Endothelial cell (in vitro differentiated cells): ENCODE measurements at regions not wholly inside any gene's neighbourhood (a gene's known extent, or its start where the extent isn't known, plus 50 kb on each side); places are given as distances from the start of the nearest gene placed in this dataset.
"Not testable (repeated sequence)": the region's sequence is repeated elsewhere in the genome, so short reads cannot be mapped to it uniquely, and the experiment has no call there.

Experiments used
- DNase-seq: peaks from one replicate; pipeline ENCODE4 v3.0.0; 2021; ENCODE audit warnings: low spot score
- H3K27ac Mint-ChIP-seq: one replicate; pipeline ENCODE4 v1.8.0; 2021; ENCODE audit warnings: mixed read lengths, inconsistent platforms; ENCODE audit not compliant: unreplicated experiment
- H3K27me3 Mint-ChIP-seq: one replicate; pipeline ENCODE4 v1.8.0; 2021; ENCODE audit warnings: mild to moderate bottlenecking, moderate library complexity, mixed read lengths, inconsistent platforms; ENCODE audit not compliant: unreplicated experiment
- H3K36me3 Mint-ChIP-seq: one replicate; pipeline ENCODE4 v1.8.0; 2021; ENCODE audit warnings: mild to moderate bottlenecking, low read depth, mixed read lengths, inconsistent platforms; ENCODE audit not compliant: unreplicated experiment
- H3K4me1 Mint-ChIP-seq: one replicate; pipeline ENCODE4 v1.8.0; 2021; ENCODE audit warnings: mild to moderate bottlenecking, mixed read lengths, inconsistent platforms; ENCODE audit not compliant: unreplicated experiment
- H3K4me3 Mint-ChIP-seq: one replicate; pipeline ENCODE4 v1.8.0; 2021; ENCODE audit warnings: mild to moderate bottlenecking, mixed read lengths, inconsistent platforms; ENCODE audit not compliant: unreplicated experiment
- H3K9me3 Mint-ChIP-seq: one replicate; pipeline ENCODE4 v1.8.0; 2021; ENCODE audit warnings: mixed read lengths, inconsistent platforms; ENCODE audit not compliant: unreplicated experiment

GRCh38 chr15:84503101-84503500 is 97.7 kb upstream of the ZSCAN2 start:
- not testable (repeated sequence) for H3K36me3 Mint-ChIP-seq, DNase-seq, H3K27me3 Mint-ChIP-seq, H3K4me1 Mint-ChIP-seq, H3K9me3 Mint-ChIP-seq, H3K4me3 Mint-ChIP-seq, H3K27ac Mint-ChIP-seq

- H3K27me3 Mint-ChIP-seq, H3K4me1 Mint-ChIP-seq, H3K36me3 Mint-ChIP-seq, H3K27ac Mint-ChIP-seq, DNase-seq, H3K4me3 Mint-ChIP-seq, H3K9me3 Mint-ChIP-seq: not testable (repeated sequence)
Observed at GRCh38 chr15:84505552-84505951, 95.3 kb upstream of the ZSCAN2 start.

GRCh38 chr15:84512324-84512723 is 88.5 kb upstream of the ZSCAN2 start:
- not testable (repeated sequence) for H3K36me3 Mint-ChIP-seq, H3K27me3 Mint-ChIP-seq, H3K4me1 Mint-ChIP-seq, DNase-seq, H3K27ac Mint-ChIP-seq, H3K4me3 Mint-ChIP-seq, H3K9me3 Mint-ChIP-seq

GRCh38 chr15:84516773-84517172 is 84.0 kb upstream of the ZSCAN2 start:
- not testable (repeated sequence) for H3K4me3 Mint-ChIP-seq, H3K9me3 Mint-ChIP-seq, H3K36me3 Mint-ChIP-seq, H3K27ac Mint-ChIP-seq, H3K4me1 Mint-ChIP-seq, H3K27me3 Mint-ChIP-seq
- peak; percentile 4 for DNase-seq

GRCh38 chr15:84525491-84526344 is 75.1 kb upstream of the ZSCAN2 start:
- not testable (repeated sequence) for H3K27ac Mint-ChIP-seq, H3K4me3 Mint-ChIP-seq, H3K36me3 Mint-ChIP-seq, H3K27me3 Mint-ChIP-seq, H3K9me3 Mint-ChIP-seq, DNase-seq
- H3K4me1 Mint-ChIP-seq, result peaks cover 23% of the 10 kb centered on the region

GRCh38 chr15:84530751-84531150 is 70.1 kb upstream of the ZSCAN2 start:
- not testable (repeated sequence) for H3K27me3 Mint-ChIP-seq, H3K9me3 Mint-ChIP-seq, DNase-seq, H3K27ac Mint-ChIP-seq, H3K36me3 Mint-ChIP-seq
- Mint-ChIP-seq H3K4me1 (peaks cover 23% of the 10 kb centered on the region), H3K4me3 (peak overlapping the region; percentile 52)

GRCh38 chr15:84531223-84531622 is 69.6 kb upstream of the ZSCAN2 start:
- H3K27me3 Mint-ChIP-seq, H3K27ac Mint-ChIP-seq, DNase-seq, H3K9me3 Mint-ChIP-seq, H3K36me3 Mint-ChIP-seq, H3K4me3 Mint-ChIP-seq: not testable (repeated sequence)
- H3K4me1 Mint-ChIP-seq, result peaks cover 21% of the 10 kb centered on the region

- H3K27ac Mint-ChIP-seq, H3K27me3 Mint-ChIP-seq, H3K9me3 Mint-ChIP-seq, DNase-seq, H3K4me3 Mint-ChIP-seq: not testable (repeated sequence)
- Mint-ChIP-seq H3K4me1 (peaks cover 21% of the 10 kb centered on the region), H3K36me3 (peaks cover 11% of the 10 kb centered on the region)
Observed at GRCh38 chr15:84531709-84532367, 69.0 kb upstream of the ZSCAN2 start.

- H3K27me3 Mint-ChIP-seq, H3K4me3 Mint-ChIP-seq, DNase-seq, H3K27ac Mint-ChIP-seq, H3K9me3 Mint-ChIP-seq: not testable (repeated sequence)
- H3K4me1 Mint-ChIP-seq, result peaks cover 14% of the 10 kb centered on the region
- peaks cover 11% of the 10 kb centered on the region for H3K36me3 Mint-ChIP-seq
Observed at GRCh38 chr15:84533705-84534104, 67.1 kb upstream of the ZSCAN2 start.

- not testable (repeated sequence) for H3K4me1 Mint-ChIP-seq, H3K4me3 Mint-ChIP-seq, H3K27me3 Mint-ChIP-seq, DNase-seq, H3K27ac Mint-ChIP-seq, H3K9me3 Mint-ChIP-seq
- peaks cover 11% of the 10 kb centered on the region for H3K36me3 Mint-ChIP-seq
Observed at GRCh38 chr15:84534561-84535235, 66.1 kb upstream of the ZSCAN2 start.

GRCh38 chr15:84536181-84536580 is 64.6 kb upstream of the ZSCAN2 start:
- H3K4me1 Mint-ChIP-seq, H3K27ac Mint-ChIP-seq, H3K27me3 Mint-ChIP-seq, H3K4me3 Mint-ChIP-seq, DNase-seq, H3K9me3 Mint-ChIP-seq: not testable (repeated sequence)
- peaks cover 11% of the 10 kb centered on the region for H3K36me3 Mint-ChIP-seq

- H3K36me3 Mint-ChIP-seq, result peaks cover 17% of the 10 kb centered on the region
- not testable (repeated sequence) for H3K27me3 Mint-ChIP-seq, H3K27ac Mint-ChIP-seq, DNase-seq, H3K9me3 Mint-ChIP-seq, H3K4me3 Mint-ChIP-seq
- peaks cover 15% of the 10 kb centered on the region for H3K4me1 Mint-ChIP-seq
Observed at GRCh38 chr15:84544586-84544985, 56.2 kb upstream of the ZSCAN2 start.
